M059J (cell line): ENCODE measurements at regions not wholly inside any gene's neighbourhood (a gene's known extent, or its start where the extent isn't known, plus 50 kb on each side); places are given as distances from the start of the nearest gene placed in this dataset.
"Not testable (repeated sequence)": the region's sequence is repeated elsewhere in the genome, so short reads cannot be mapped to it uniquely, and the experiment has no call there.

Experiments
- DNase-seq: peaks from one replicate; pipeline ENCODE4 v3.0.0-alpha.2; 2012; ENCODE audit warnings: low read depth

GRCh38 chr20:56766528-56766927, 137.4 kb downstream of the TFAP2C start:
- no peak for DNase-seq

DNA sequence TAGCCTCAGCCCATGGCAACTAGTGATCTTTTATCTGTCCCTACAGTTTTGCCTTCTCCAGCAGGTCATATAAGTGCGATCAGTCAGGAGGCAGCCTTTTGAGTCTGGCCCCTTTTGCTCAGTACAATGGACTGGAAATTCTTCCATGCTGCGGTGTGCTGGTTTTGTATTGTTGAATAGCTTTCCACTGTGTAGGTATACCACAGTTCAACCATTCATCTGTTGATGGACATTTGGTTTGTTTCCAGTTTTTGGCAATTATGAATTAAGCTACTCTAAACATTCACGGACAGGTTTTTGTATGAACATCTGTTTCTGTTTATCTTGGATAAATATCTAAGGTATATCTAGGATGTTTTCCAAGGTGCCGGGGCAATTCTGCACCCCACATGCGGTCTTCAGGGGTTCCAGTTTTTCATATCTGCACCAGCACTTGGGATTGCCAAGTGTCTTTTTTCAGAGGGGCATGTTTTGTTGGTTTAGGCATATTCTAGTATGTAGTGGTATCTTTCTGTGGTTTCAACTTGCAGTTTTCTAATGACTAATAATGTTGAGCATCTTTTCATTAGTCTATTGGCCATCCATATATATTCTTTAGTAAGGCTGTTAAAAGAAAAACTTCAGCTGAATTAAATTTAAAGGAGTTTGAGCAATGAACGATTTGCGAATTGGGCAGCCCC, 141.0 kb downstream of the TFAP2C start:
- DNase-seq: peak; percentile 31

DNA sequence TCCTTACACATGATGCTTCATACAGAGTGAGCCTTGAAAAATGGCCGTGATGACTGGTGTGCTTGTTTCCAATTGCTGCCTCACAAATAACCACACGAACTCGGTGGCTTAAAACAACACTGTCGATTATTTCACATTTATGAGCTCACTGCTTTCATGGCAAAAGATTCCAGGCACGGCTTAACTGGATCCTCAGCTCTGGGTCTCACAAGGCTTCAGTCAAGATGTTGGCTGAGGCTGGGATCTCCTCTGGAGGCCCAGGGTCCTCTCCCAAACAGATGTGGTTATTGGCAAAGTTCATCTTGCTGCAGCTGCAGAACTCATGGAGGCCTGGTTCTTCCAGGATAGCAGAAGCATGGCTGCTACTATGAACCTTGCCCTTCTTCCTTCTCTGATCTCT, 144.6 kb downstream of the TFAP2C start:
- DNase-seq: no peak

DNA sequence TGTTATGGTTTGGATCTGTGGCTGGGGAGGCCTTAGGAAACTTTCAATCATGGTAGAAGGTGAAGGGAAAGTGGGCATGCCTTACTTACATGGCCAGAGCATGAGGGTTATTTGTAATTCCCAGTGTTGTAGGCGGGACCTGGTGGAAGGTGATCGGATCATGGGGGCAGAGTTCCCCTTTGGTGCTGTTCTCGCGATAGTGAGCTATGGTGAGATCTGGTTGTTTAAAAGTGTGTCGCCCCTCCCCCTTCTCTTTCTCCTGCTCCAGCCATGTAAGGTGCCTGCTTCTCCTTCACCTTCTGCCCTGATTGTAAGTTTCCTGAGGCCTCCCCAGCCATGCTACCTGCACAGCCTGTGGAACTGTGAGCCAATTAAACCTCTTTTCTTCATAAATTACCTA, 145.8 kb downstream of the TFAP2C start:
- DNase-seq: no peak

- DNase-seq: no peak
These were observed 147.2 kb downstream of the TFAP2C start for GRCh38 chr20:56776345-56776744.

GRCh38 chr20:56778765-56779195, 149.7 kb downstream of the TFAP2C start:
- DNase-seq: peak; percentile 80

- no peak for DNase-seq
These were observed 150.5 kb downstream of the TFAP2C start for GRCh38 chr20:56779452-56780143.

- no peak for DNase-seq
These were observed 151.2 kb downstream of the TFAP2C start for GRCh38 chr20:56780266-56780665.

GRCh38 chr20:56781108-56781739, 152.1 kb downstream of the TFAP2C start:
- DNase-seq: peak; percentile 69

DNA sequence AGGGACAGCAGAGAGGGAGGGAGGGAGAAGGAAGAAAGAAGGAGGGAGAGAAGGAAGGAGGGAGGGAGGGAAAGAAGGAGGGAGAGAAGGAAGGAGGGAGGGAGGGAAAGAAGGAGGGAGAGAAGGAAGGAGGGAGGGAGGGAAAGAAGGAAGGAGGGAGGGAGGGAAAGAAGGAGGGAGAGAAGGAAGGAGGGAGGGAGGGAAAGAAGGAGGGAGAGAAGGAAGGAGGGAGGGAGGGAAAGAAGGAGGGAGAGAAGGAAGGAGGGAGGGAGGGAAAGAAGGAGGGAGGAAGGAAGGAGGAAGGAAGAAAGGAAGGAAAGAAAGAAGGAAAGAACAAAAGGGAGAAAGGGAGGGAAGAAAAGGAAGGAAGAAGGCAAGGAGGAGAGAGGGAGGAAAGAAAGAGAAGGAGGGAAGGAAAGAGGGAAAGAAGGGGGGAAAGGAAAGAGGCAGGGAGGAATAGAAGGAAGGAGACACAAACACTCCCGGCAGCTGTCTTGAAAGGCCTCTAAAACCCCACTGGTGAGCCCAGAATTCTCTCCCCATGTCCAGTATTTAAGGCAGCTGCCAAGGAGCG, 153.0 kb downstream of the TFAP2C start:
- DNase-seq: not testable (repeated sequence)

- not testable (repeated sequence) for DNase-seq
These were observed 153.7 kb downstream of the TFAP2C start for GRCh38 chr20:56782814-56783213.

DNA sequence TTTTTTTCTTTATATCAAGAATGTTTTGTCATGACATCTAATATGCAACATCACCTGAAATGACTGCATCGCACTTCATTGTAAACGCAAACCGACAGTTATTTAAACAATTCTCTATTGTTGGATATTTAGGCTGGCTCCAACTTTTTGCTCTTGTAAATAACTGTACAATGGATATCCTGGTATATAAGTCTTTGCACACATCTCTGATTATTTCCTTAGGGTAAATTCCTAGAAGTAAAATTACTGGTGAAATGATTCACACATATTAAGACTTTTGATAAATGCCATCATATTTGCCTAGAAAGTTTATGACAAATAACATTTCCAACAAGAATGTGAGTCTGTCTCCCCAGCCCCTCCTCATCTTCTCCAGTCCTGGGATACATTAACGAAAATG, 154.7 kb downstream of the TFAP2C start:
- no peak for DNase-seq

DNA sequence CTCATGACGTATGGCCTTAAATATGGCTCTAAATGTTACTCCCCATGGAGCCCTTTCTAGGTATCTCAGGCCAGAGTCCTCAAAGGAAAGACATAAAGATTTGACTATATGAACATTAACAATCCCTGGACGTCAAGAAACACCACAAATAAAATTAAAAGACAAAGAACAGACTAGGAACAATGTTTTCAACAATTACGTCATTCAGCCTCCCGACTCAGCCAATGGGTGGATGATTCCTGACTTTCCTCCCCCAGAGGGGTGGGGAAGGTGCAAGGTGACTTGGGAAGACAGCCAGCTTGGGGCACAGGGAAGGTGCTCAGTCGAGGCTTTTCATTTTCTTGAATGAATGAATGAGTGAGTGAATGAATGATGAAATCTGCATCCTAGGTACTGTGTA, 157.4 kb downstream of the TFAP2C start:
- no peak for DNase-seq

DNA sequence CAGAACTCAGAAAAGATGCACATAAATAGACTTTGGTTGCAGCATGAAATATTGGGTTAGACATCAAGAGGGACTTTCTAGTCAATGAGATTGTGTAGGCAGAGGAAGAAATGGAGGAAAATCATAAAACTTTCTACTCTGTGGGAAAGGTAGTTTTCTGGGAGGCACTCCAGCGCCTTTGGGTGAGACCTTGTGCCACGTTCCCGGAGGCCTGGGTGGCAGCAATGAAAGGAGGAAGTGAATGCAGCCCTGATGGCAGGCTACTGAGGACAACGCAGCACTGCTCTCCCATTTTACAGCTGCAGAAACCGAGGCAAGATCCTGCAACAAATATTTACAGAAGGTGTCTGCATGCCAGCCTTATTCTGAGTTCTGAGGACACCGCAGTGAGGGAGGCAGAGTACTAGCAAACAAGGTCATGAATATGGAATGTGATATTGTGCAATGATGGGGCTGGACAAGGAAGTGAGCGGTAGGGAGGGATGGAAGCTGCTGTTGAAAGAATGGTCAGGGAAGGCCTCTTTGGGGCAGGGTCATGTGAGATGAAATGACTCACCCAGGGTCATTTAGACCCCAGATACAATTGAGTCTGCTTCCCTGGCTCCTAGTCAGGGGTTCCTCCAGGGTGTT, 159.1 kb downstream of the TFAP2C start:
- DNase-seq: peak; percentile 99

DNA sequence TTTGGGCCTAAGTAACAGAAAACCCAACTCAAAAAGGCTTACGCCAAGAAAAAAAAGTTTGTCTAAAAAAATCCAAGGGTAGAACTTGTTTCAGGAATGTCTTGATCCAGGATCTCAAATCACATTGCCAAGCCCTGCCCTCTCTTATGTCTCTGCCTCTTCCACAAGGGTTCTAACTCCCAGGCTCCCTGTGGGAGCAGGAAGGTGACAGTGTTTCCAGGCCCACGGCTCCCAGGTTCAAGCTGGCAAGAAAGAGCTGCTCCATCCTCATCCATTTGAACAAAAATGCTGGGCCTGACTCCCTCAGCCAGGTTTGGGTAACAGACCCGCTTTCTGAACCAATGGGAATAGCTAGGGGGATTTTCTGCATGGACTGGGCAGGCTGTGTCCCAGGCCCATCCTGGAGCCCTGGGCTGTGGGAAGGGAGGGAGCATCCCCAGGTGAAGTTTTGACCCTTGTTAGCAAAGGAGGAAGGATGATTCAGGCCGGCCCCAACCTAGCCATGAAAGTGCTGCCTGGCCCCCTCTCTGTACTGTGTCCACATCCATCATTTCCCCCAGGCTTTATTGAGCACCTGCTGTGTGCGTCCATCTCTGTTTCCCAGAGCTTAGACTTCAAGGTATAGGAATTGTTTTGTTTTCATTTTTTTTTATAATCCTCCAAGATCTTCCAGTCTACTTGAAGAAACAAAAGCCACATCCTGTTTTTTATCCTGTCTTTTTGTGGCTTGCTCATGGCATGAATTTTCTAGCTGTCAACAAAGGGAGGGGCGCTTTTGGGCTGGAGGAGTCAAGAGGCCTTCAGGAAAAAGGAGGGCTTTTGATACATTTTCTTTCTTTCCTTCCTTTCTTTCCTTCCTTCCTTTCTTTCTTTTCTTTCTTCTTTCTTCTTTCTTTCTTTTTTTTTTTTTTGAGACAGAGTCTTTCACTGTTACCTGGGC, 159.8 kb downstream of the TFAP2C start:
- peak; percentile 84 for DNase-seq

DNA sequence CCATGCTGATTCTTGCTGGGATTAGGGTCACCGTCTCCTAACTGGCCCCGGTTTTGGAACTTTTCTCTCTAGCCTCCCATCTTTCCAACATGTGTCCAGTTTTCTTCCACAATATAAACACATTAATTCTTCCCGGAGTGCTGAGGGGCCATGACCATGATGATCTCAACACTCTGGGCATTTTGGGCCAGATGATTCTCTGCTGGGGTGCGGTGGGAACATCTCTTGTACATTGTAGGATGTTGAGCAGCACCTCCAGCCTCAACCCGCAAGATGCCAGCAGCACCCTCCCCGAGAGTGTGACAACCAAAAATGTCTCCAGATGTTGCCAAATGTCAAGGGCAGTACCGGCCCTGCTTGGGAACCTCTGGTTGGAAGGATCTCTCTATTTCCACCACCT, 164.8 kb downstream of the TFAP2C start:
- DNase-seq: no peak

- DNase-seq: peak; percentile 24
These were observed 166.4 kb downstream of the TFAP2C start for GRCh38 chr20:56795492-56795891.

DNA sequence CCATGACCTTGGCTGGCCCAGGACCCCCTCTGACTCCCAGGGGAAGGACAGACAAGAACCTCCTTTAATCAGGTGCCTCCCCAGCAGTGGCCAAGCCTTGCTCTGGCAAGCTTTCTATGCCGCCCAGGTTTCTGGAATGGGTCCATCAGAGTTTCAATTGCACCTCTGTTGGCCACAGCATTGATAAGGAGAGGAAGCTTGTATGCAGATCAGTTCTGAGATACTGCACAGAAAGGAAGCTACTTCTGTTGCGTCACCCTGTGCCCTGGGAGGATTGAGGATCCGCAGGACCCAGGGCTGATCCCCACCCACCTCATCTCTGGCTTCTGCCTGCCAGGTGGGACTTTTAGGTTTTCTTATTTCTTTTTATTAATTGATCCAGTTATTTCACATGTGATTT, 167.2 kb downstream of the TFAP2C start:
- no peak for DNase-seq

DNA sequence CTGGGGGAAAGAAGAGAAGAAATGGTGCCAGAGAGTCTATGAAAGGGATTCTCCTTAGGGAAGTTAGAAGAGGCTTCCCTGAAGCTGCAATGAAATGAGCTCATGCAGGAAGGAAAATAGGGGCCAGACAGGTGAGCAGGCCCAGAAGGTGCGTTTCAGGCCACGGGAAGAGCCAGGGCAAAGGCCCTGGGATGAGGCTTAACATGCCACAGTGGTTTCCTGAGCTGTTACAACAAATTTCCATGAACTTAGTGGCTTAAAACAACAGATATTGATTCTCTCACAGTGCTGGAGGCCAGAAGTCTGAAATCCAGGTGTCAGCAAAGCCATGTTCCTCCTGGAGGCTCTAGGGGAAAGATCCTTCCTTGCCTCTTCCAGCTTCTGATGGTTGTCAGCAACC, 167.9 kb downstream of the TFAP2C start:
- no peak for DNase-seq

DNA sequence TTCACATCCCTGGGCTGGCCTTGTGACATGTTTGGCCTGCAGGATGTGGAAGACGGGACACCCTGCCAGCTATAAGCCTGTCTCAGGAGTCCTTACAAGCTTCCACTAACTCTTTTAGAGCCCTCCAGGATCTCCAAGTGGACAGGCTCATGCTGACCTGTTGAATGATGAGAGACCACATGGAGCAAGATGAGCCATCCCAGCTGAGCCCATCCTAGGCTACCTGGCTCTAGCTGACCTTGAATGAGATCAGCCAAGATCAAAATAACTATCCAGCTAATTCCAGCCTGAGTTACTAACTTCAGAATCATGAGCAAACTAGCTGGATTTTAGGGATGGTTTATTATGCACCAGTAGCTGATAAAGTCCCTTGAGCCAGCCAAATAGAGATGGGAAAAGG, 169.5 kb downstream of the TFAP2C start:
- DNase-seq: no peak

- DNase-seq: no peak
These were observed 170.1 kb downstream of the TFAP2C start for GRCh38 chr20:56799187-56799586.
